ENCODE measurements at regions not wholly inside any gene's neighbourhood (a gene's known extent, or its start where the extent isn't known, plus 50 kb on each side); places are given as distances from the start of the nearest gene placed in this dataset.

- peaks cover 12% of the 10 kb centered on the region; the same call in 2 of the 3 replicates for H3K4me1 ChIP-seq
- peak overlapping the region; percentile 12; the same call in 1 of the 3 replicates for H3K4me2 ChIP-seq
- ATAC-seq (peak; percentile 89 to 94), DNase-seq (ENCODE audit: low read depth in 1 of 2, low spot score in 1 of 2) (peak; percentile 49 to 82), FAIRE-seq (peak; percentile 54)
- H3K4me3 ChIP-seq: no peak overlapping the region
- no peaks in the 10 kb centered on the region for H3K9me3 ChIP-seq
- ChIA-PET CTCF (interaction anchor here (0.7 to 1.8 kb wide), 6 partner anchors 12 to 215 kb away, joined by 3 to 6 read pairs (median 4); no protein-coding TSS in a partner anchor), POLR2A (no interaction called here)
- peak; percentile 55 for TF ChIP-seq MAFK (IDR thresholded peaks at IDR 0.05; ENCODE audit: partially characterized antibody)
- TF ChIP-seq CEBPB (IDR thresholded peaks at IDR 0.05): peak in 1 of 2 experiments; percentile 35; a peak in 1 of 4 replicates
- TF ChIP-seq HOXA7 (CRISPR knock-in tag; IDR thresholded peaks at IDR 0.05): no peak
- TF ChIP-seq RAD21 (conservative IDR thresholded peaks at IDR 0.05 in 1 of 2, IDR thresholded peaks at IDR 0.05 in 1 of 2): peak in 1 of 2 experiments; percentile 33; a peak in 2 of 5 replicates
- no peak for TF ChIP-seq HES2 (IDR thresholded peaks at IDR 0.05)
- TF ChIP-seq ZSCAN20 (CRISPR knock-in tag; IDR thresholded peaks at IDR 0.05): no peak
- 0 out of 2 replicates have a peak, but pooled peaks have one; percentile 19 for TF ChIP-seq FOSL2 (IDR thresholded peaks at IDR 0.05)
- TF ChIP-seq FOSL2 (CRISPR knock-in tag; IDR thresholded peaks at IDR 0.05): peak; percentile 85
- TF ChIP-seq, protein P1, sequence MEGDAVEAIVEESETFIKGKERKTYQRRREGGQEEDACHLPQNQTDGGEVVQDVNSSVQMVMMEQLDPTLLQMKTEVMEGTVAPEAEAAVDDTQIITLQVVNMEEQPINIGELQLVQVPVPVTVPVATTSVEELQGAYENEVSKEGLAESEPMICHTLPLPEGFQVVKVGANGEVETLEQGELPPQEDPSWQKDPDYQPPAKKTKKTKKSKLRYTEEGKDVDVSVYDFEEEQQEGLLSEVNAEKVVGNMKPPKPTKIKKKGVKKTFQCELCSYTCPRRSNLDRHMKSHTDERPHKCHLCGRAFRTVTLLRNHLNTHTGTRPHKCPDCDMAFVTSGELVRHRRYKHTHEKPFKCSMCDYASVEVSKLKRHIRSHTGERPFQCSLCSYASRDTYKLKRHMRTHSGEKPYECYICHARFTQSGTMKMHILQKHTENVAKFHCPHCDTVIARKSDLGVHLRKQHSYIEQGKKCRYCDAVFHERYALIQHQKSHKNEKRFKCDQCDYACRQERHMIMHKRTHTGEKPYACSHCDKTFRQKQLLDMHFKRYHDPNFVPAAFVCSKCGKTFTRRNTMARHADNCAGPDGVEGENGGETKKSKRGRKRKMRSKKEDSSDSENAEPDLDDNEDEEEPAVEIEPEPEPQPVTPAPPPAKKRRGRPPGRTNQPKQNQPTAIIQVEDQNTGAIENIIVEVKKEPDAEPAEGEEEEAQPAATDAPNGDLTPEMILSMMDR (IDR thresholded peaks at IDR 0.05): peak; percentile 28; the same call in 2 of the 3 replicates
- 0 out of 6 replicates have a peak overlapping the region, but pooled peaks of 1 of the 2 experiments have one; percentile 4 for H3K27ac ChIP-seq
- WGBS (ENCODE audit: missing lambda C conversion rate): 47% methylated on average over 4 of the region's 4 CpGs
These were observed 208.4 kb upstream of the NANOGP8 start for GRCh38 chr15:35293353-35294130.

- FAIRE-seq (no peak), DNase-seq (ENCODE audit: low read depth in 1 of 2, low spot score in 1 of 2) (no peak), ATAC-seq (no peak)
- H3K4me2 ChIP-seq: no peak overlapping the region
- peaks cover 12% of the 10 kb centered on the region; the same call in 2 of the 3 replicates for H3K4me1 ChIP-seq
- ChIA-PET POLR2A (no interaction called here), CTCF (interaction anchor here (2.0 to 3.2 kb wide), 3 partner anchors 9 to 212 kb away, joined by 10 to 41 read pairs (median 13); no protein-coding TSS in a partner anchor)
- TF ChIP-seq HES2 (IDR thresholded peaks at IDR 0.05): no peak
- TF ChIP-seq PHF8 (IDR thresholded peaks at IDR 0.05; ENCODE audit: borderline replicate concordance, low read depth): no peak
- TF ChIP-seq ZC3H11A (IDR thresholded peaks at IDR 0.05): no peak
- no peak for TF ChIP-seq RAD21 (conservative IDR thresholded peaks at IDR 0.05 in 1 of 2, IDR thresholded peaks at IDR 0.05 in 1 of 2)
- TF ChIP-seq HOXB5 (CRISPR knock-in tag; IDR thresholded peaks at IDR 0.05): no peak
- TF ChIP-seq HMGXB4 (CRISPR knock-in tag; IDR thresholded peaks at IDR 0.05; ENCODE audit: borderline replicate concordance): no peak
- TF ChIP-seq POLR2A (IDR thresholded peaks at IDR 0.05; ENCODE audit: low read length): no peak
- TF ChIP-seq, protein P2, sequence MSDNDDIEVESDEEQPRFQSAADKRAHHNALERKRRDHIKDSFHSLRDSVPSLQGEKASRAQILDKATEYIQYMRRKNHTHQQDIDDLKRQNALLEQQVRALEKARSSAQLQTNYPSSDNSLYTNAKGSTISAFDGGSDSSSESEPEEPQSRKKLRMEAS (IDR thresholded peaks at IDR 0.05): no peak
- TF ChIP-seq CHD4 (IDR thresholded peaks at IDR 0.05; ENCODE audit: borderline replicate concordance): no peak
- no peak for TF ChIP-seq EP300 (IDR thresholded peaks at IDR 0.05)
- no peak for TF ChIP-seq TFCP2L1 (CRISPR knock-in tag; IDR thresholded peaks at IDR 0.05)
- TF ChIP-seq NPAS2 (CRISPR knock-in tag; IDR thresholded peaks at IDR 0.05; ENCODE audit: borderline replicate concordance): no peak
- TF ChIP-seq, protein P3, sequence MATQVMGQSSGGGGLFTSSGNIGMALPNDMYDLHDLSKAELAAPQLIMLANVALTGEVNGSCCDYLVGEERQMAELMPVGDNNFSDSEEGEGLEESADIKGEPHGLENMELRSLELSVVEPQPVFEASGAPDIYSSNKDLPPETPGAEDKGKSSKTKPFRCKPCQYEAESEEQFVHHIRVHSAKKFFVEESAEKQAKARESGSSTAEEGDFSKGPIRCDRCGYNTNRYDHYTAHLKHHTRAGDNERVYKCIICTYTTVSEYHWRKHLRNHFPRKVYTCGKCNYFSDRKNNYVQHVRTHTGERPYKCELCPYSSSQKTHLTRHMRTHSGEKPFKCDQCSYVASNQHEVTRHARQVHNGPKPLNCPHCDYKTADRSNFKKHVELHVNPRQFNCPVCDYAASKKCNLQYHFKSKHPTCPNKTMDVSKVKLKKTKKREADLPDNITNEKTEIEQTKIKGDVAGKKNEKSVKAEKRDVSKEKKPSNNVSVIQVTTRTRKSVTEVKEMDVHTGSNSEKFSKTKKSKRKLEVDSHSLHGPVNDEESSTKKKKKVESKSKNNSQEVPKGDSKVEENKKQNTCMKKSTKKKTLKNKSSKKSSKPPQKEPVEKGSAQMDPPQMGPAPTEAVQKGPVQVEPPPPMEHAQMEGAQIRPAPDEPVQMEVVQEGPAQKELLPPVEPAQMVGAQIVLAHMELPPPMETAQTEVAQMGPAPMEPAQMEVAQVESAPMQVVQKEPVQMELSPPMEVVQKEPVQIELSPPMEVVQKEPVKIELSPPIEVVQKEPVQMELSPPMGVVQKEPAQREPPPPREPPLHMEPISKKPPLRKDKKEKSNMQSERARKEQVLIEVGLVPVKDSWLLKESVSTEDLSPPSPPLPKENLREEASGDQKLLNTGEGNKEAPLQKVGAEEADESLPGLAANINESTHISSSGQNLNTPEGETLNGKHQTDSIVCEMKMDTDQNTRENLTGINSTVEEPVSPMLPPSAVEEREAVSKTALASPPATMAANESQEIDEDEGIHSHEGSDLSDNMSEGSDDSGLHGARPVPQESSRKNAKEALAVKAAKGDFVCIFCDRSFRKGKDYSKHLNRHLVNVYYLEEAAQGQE (IDR thresholded peaks at IDR 0.05): no peak
- TF ChIP-seq NR3C1 (IDR thresholded peaks at IDR 0.05): no peak
- TF ChIP-seq HDAC2 (IDR thresholded peaks at IDR 0.05): no peak
- no peak for TF ChIP-seq RARB (CRISPR knock-in tag; IDR thresholded peaks at IDR 0.05)
- TF ChIP-seq TP53 (CRISPR knock-in tag; IDR thresholded peaks at IDR 0.05): no peak
- TF ChIP-seq EHMT2 (IDR thresholded peaks at IDR 0.05; ENCODE audit: low read depth): no peak
- 82% methylated on average over 5 of the region's 5 CpGs for WGBS (ENCODE audit: missing lambda C conversion rate)
- no peak overlapping the region for H3K4me3 ChIP-seq
- no peaks in the 10 kb centered on the region for H3K9me3 ChIP-seq
- H3K27ac ChIP-seq: no peak overlapping the region
These were observed 205.2 kb upstream of the NANOGP8 start for GRCh38 chr15:35290301-35290721.
